ENCODE measurements at regions not wholly inside any gene's neighbourhood (a gene's known extent, or its start where the extent isn't known, plus 50 kb on each side); places are given as distances from the start of the nearest gene placed in this dataset.

GRCh38 chr3:112730210-112730609 is 89.3 kb upstream of the CCDC80 start:
- no peaks in the 10 kb centered on the region for H3K9me3 Mint-ChIP-seq
- Histone ChIP-seq H3K27ac (ENCODE audit: low read length) (no peak overlapping the region), H3K9me3 (ENCODE audit: control insufficient read depth, insufficient read depth, low read length) (no peaks in the 10 kb centered on the region), H3K36me3 (ENCODE audit: control insufficient read depth, insufficient read depth, low read length) (no peaks in the 10 kb centered on the region), H3K4me1 (ENCODE audit: control insufficient read depth, insufficient read depth, low read length) (peaks cover 3% of the 10 kb centered on the region), H3K4me3 (ENCODE audit: low read length) (no peak overlapping the region), H3K27me3 (ENCODE audit: control insufficient read depth, insufficient read depth, low read length) (no peaks in the 10 kb centered on the region)
- no peak overlapping the region for H3K4me3 Mint-ChIP-seq
- H3K4me1 Mint-ChIP-seq = peaks cover 0 to 6% of the 10 kb centered on the region in 2 donors
- H3K27me3 Mint-ChIP-seq (ENCODE audit: low read depth in 2 of 2) = no peaks in the 10 kb centered on the region
- DNase-seq = no peak
- H3K27ac Mint-ChIP-seq = no peak overlapping the region
- intact Hi-C loops (cut with micrococcal nuclease) = no loop called here
- TF ChIP-seq CTCF (IDR thresholded peaks at IDR 0.05) = no peak
- no peaks in the 10 kb centered on the region for H3K36me3 Mint-ChIP-seq
- no peak for ATAC-seq

- Histone ChIP-seq H3K4me1 (ENCODE audit: control insufficient read depth, insufficient read depth, low read length) (no peaks in the 10 kb centered on the region), H3K9me3 (ENCODE audit: control insufficient read depth, insufficient read depth, low read length) (no peaks in the 10 kb centered on the region), H3K27me3 (ENCODE audit: control insufficient read depth, insufficient read depth, low read length) (no peaks in the 10 kb centered on the region), H3K27ac (ENCODE audit: low read length) (no peak overlapping the region), H3K36me3 (ENCODE audit: control insufficient read depth, insufficient read depth, low read length) (no peaks in the 10 kb centered on the region), H3K4me3 (ENCODE audit: low read length) (no peak overlapping the region)
- H3K27me3 Mint-ChIP-seq (ENCODE audit: low read depth in 2 of 2) = no peaks in the 10 kb centered on the region
- no peaks in the 10 kb centered on the region for H3K9me3 Mint-ChIP-seq
- H3K4me1 Mint-ChIP-seq = peaks cover 0 to 4% of the 10 kb centered on the region in 2 donors
- TF ChIP-seq CTCF (IDR thresholded peaks at IDR 0.05) = no peak
- no peaks in the 10 kb centered on the region for H3K36me3 Mint-ChIP-seq
- ATAC-seq (no peak), DNase-seq (no peak)
- no peak overlapping the region for H3K27ac Mint-ChIP-seq
- intact Hi-C loops (cut with micrococcal nuclease) = no loop called here
- H3K4me3 Mint-ChIP-seq = no peak overlapping the region
- 95% methylated on average over 4 of the region's 4 CpGs for WGBS (ENCODE audit: insufficient coverage)
These were observed 80.3 kb upstream of the CCDC80 start for GRCh38 chr3:112721231-112721630.

GRCh38 chr3:112718967-112719366 is 78.0 kb upstream of the CCDC80 start:
- no peaks in the 10 kb centered on the region for H3K9me3 ChIP-seq (ENCODE audit: control insufficient read depth, insufficient read depth, low read length)
- no peak for TF ChIP-seq CTCF (IDR thresholded peaks at IDR 0.05)
- Mint-ChIP-seq H3K27ac (no peak overlapping the region), H3K9me3 (no peaks in the 10 kb centered on the region), H3K36me3 (no peaks in the 10 kb centered on the region), H3K27me3 (ENCODE audit: low read depth in 2 of 2) (no peaks in the 10 kb centered on the region), H3K4me1 (peaks cover 0 to 2% of the 10 kb centered on the region in 2 donors), H3K4me3 (no peak overlapping the region)
- no peak for DNase-seq
- ATAC-seq = no peak
- H3K4me1 ChIP-seq (ENCODE audit: control insufficient read depth, insufficient read depth, low read length) = no peaks in the 10 kb centered on the region
- H3K27me3 ChIP-seq (ENCODE audit: control insufficient read depth, insufficient read depth, low read length) = no peaks in the 10 kb centered on the region
- H3K4me3 ChIP-seq (ENCODE audit: low read length) = no peak overlapping the region
- intact Hi-C loops (cut with micrococcal nuclease) = no loop called here
- no peaks in the 10 kb centered on the region for H3K36me3 ChIP-seq (ENCODE audit: control insufficient read depth, insufficient read depth, low read length)
- H3K27ac ChIP-seq (ENCODE audit: low read length) = no peak overlapping the region
- 80% methylated on average over 1 of the region's 1 CpG for WGBS (ENCODE audit: insufficient coverage)

- TF ChIP-seq CTCF (IDR thresholded peaks at IDR 0.05) = no peak
- WGBS (ENCODE audit: insufficient coverage) = 43% methylated on average over 1 of the region's 1 CpG
- Histone ChIP-seq H3K9me3 (ENCODE audit: control insufficient read depth, insufficient read depth, low read length) (no peaks in the 10 kb centered on the region), H3K4me1 (ENCODE audit: control insufficient read depth, insufficient read depth, low read length) (no peaks in the 10 kb centered on the region), H3K27me3 (ENCODE audit: control insufficient read depth, insufficient read depth, low read length) (no peaks in the 10 kb centered on the region), H3K36me3 (ENCODE audit: control insufficient read depth, insufficient read depth, low read length) (no peaks in the 10 kb centered on the region), H3K4me3 (ENCODE audit: low read length) (no peak overlapping the region), H3K27ac (ENCODE audit: low read length) (no peak overlapping the region)
- no peak for DNase-seq
- Mint-ChIP-seq H3K9me3 (no peaks in the 10 kb centered on the region), H3K36me3 (no peaks in the 10 kb centered on the region), H3K4me1 (no peaks in the 10 kb centered on the region), H3K4me3 (no peak overlapping the region), H3K27ac (no peak overlapping the region), H3K27me3 (ENCODE audit: low read depth in 2 of 2) (no peaks in the 10 kb centered on the region)
- intact Hi-C loops (cut with micrococcal nuclease) = no loop called here
- no peak for ATAC-seq
These were observed 77.6 kb upstream of the CCDC80 start for GRCh38 chr3:112718516-112718915.

Data from natural killer cell (primary cell).